ENCODE measurements at regions not wholly inside any gene's neighbourhood (a gene's known extent, or its start where the extent isn't known, plus 50 kb on each side); places are given as distances from the start of the nearest gene placed in this dataset.
A peak's percentile ranks its signal among the peaks of the same experiment; 100 is the strongest.

GRCh38 chr3:28050885-28051284, 190.5 kb upstream of the CMC1 start:
- Histone ChIP-seq H3K36me3 (ENCODE audit: control insufficient read depth, insufficient read depth, low read length) (no peaks in the 10 kb centered on the region), H3K4me3 (ENCODE audit: low read depth in 2 of 2, low read length in 2 of 2) (no peak overlapping the region), H3K4me1 (ENCODE audit: control insufficient read depth, insufficient read depth, low read length) (no peaks in the 10 kb centered on the region), H3K9me3 (ENCODE audit: control insufficient read depth, insufficient read depth, low read depth, low read length) (no peaks in the 10 kb centered on the region), H3K27me3 (ENCODE audit: control insufficient read depth, insufficient read depth, low read length) (no peaks in the 10 kb centered on the region), H3K27ac (ENCODE audit: low read length) (no peak overlapping the region)
- peak; percentile 53 for DNase-seq (ENCODE audit: low read depth, low spot score)
- intact Hi-C loops (cut with micrococcal nuclease; ENCODE audit: unreplicated experiment) = no loop called here
- no peak for ATAC-seq
- ChIA-PET POLR2A (no interaction called here), CTCF (no interaction called here)
- TF ChIP-seq POLR2AphosphoS5 (IDR thresholded peaks at IDR 0.05; ENCODE audit: low read depth, low read length) = no peak
- TF ChIP-seq SIN3A (IDR thresholded peaks at IDR 0.05; ENCODE audit: borderline replicate concordance, insufficient read depth, low read depth, low read length) = no peak
- TF ChIP-seq, protein P1, sequence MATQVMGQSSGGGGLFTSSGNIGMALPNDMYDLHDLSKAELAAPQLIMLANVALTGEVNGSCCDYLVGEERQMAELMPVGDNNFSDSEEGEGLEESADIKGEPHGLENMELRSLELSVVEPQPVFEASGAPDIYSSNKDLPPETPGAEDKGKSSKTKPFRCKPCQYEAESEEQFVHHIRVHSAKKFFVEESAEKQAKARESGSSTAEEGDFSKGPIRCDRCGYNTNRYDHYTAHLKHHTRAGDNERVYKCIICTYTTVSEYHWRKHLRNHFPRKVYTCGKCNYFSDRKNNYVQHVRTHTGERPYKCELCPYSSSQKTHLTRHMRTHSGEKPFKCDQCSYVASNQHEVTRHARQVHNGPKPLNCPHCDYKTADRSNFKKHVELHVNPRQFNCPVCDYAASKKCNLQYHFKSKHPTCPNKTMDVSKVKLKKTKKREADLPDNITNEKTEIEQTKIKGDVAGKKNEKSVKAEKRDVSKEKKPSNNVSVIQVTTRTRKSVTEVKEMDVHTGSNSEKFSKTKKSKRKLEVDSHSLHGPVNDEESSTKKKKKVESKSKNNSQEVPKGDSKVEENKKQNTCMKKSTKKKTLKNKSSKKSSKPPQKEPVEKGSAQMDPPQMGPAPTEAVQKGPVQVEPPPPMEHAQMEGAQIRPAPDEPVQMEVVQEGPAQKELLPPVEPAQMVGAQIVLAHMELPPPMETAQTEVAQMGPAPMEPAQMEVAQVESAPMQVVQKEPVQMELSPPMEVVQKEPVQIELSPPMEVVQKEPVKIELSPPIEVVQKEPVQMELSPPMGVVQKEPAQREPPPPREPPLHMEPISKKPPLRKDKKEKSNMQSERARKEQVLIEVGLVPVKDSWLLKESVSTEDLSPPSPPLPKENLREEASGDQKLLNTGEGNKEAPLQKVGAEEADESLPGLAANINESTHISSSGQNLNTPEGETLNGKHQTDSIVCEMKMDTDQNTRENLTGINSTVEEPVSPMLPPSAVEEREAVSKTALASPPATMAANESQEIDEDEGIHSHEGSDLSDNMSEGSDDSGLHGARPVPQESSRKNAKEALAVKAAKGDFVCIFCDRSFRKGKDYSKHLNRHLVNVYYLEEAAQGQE (IDR thresholded peaks at IDR 0.05; ENCODE audit: insufficient read depth in 1 of 2, low read depth in 2 of 2, low read length in 1 of 2) = no peak
- no peak for TF ChIP-seq TCF7L2 (IDR thresholded peaks at IDR 0.05; ENCODE audit: low read depth, low read length)
- BruUV-seq (replicated peaks) = no TSS peak
- in situ Hi-C loops (cut with HindIII; ENCODE audit: low pct_unique_long_range_greater_than_20kb, low sequenced_read_pairs) = no loop called here

DNA sequence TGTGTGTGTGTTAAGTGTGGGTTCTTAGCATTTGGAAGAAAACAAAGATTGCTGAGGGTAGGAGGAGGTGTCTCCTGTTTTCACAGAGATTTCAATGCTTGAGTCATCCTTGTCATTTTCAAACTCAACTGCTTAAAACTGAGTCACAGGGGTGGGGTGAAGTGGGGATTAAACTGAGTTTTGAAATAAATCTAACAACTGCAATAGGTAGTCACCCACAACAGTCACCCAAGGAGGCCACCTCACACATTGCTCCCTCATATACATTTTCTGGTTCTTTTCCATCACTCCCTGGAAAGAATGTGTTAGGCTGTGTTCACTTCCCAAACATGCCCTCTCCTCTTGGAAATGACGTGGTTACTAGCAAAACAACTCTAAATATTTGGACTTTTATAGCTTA, 187.7 kb upstream of the CMC1 start:
- ChIA-PET POLR2A (no interaction called here), CTCF (no interaction called here)
- TF ChIP-seq POLR2AphosphoS5 (IDR thresholded peaks at IDR 0.05; ENCODE audit: low read depth, low read length) (no peak), TCF7L2 (IDR thresholded peaks at IDR 0.05; ENCODE audit: low read depth, low read length) (no peak), SIN3A (IDR thresholded peaks at IDR 0.05; ENCODE audit: borderline replicate concordance, insufficient read depth, low read depth, low read length) (no peak)
- TF ChIP-seq, protein P1 (IDR thresholded peaks at IDR 0.05; ENCODE audit: insufficient read depth in 1 of 2, low read depth in 2 of 2, low read length in 1 of 2) = no peak
- ATAC-seq (no peak), DNase-seq (ENCODE audit: low read depth, low spot score) (peak; percentile 54)
- Histone ChIP-seq H3K9me3 (ENCODE audit: control insufficient read depth, insufficient read depth, low read depth, low read length) (no peaks in the 10 kb centered on the region), H3K4me3 (ENCODE audit: low read depth in 2 of 2, low read length in 2 of 2) (no peak overlapping the region), H3K36me3 (ENCODE audit: control insufficient read depth, insufficient read depth, low read length) (no peaks in the 10 kb centered on the region), H3K27ac (ENCODE audit: low read length) (no peak overlapping the region), H3K27me3 (ENCODE audit: control insufficient read depth, insufficient read depth, low read length) (no peaks in the 10 kb centered on the region), H3K4me1 (ENCODE audit: control insufficient read depth, insufficient read depth, low read length) (no peaks in the 10 kb centered on the region)
- in situ Hi-C loops (cut with HindIII; ENCODE audit: low pct_unique_long_range_greater_than_20kb, low sequenced_read_pairs) = no loop called here
- intact Hi-C loops (cut with micrococcal nuclease; ENCODE audit: unreplicated experiment) = no loop called here
- no TSS peak for BruUV-seq (replicated peaks)

DNA sequence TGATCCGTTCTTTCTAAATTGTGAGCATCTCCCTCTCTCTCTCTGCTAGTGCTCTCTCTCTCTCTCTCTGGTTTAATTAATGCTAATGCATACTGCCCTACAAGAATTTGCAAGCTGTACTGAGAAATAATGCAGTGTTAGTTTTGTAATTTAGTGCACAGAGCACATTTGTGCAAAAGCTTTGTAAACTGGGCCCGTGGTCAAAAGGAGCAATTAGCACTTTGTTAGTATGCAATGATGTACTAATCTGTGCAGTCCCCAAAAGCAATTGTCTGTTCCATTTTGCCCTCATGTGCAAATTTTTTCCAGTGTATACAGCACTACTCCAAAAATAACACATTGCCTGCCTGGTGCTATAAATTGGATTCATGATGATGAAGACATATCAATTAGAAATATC, 184.6 kb upstream of the CMC1 start:
- no TSS peak for BruUV-seq (replicated peaks)
- in situ Hi-C loops (cut with HindIII; ENCODE audit: low pct_unique_long_range_greater_than_20kb, low sequenced_read_pairs) = no loop called here

More for the DNA sequence above, 184.6 kb upstream of the CMC1 start:
- H3K4me1 ChIP-seq (ENCODE audit: control insufficient read depth, insufficient read depth, low read length) = no peaks in the 10 kb centered on the region
- H3K9me3 ChIP-seq (ENCODE audit: control insufficient read depth, insufficient read depth, low read depth, low read length) = no peaks in the 10 kb centered on the region
- no peak overlapping the region for H3K27ac ChIP-seq (ENCODE audit: low read length)
- TF ChIP-seq, protein P1 (IDR thresholded peaks at IDR 0.05; ENCODE audit: insufficient read depth in 1 of 2, low read depth in 2 of 2, low read length in 1 of 2) = no peak
- no peak for TF ChIP-seq SIN3A (IDR thresholded peaks at IDR 0.05; ENCODE audit: borderline replicate concordance, insufficient read depth, low read depth, low read length)
- TF ChIP-seq CTCF (IDR thresholded peaks at IDR 0.05) = no peak
- no peaks in the 10 kb centered on the region for H3K36me3 ChIP-seq (ENCODE audit: control insufficient read depth, insufficient read depth, low read length)
- ATAC-seq = no peak
- DNase-seq (ENCODE audit: low read depth, low spot score) = no peak
- H3K27me3 ChIP-seq (ENCODE audit: control insufficient read depth, insufficient read depth, low read length) = no peaks in the 10 kb centered on the region
- ChIA-PET CTCF (no interaction called here), POLR2A (interaction anchor here (0.6 kb wide), 1 partner anchor 45 kb away, joined by 6 read pairs; no protein-coding TSS in a partner anchor)
- intact Hi-C loops (cut with micrococcal nuclease; ENCODE audit: unreplicated experiment) = no loop called here
- no peak overlapping the region for H3K4me3 ChIP-seq (ENCODE audit: low read depth in 2 of 2, low read length in 2 of 2)
